RWPE2 (cell line): ENCODE measurements at regions not wholly inside any gene's neighbourhood (a gene's known extent, or its start where the extent isn't known, plus 50 kb on each side); places are given as distances from the start of the nearest gene placed in this dataset.

Experiments used
- ATAC-seq: fragments of 200-7000 bp; cut with Tn5 transposase; 3 replicates; pipeline ENCODE4 v1.9.1; 2021; ENCODE audit warnings: low read depth
- DNase-seq: peaks from one replicate; pipeline ENCODE4 v3.0.0-alpha.2; 2020; ENCODE audit warnings: low spot score
- H3K27ac ChIP-seq: fragments of 450-650 bp; 2 replicates; pipeline ENCODE4 v1.5.1; 2017; ENCODE audit warnings: mild to moderate bottlenecking; ENCODE audit not compliant: poor library complexity, severe bottlenecking
- H3K27me3 ChIP-seq: fragments of 250-450 bp; sonication (Bioruptor Pico); 2 replicates; pipeline ENCODE4 v1.5.1; 2021; ENCODE audit warnings: mild to moderate bottlenecking, moderate library complexity; ENCODE audit not compliant: insufficient read depth, poor library complexity, severe bottlenecking
- H3K36me3 ChIP-seq: fragments of 250-450 bp; sonication (Bioruptor Pico); 2 replicates; pipeline ENCODE4 v1.5.1; 2020; ENCODE audit warnings: low read depth, mild to moderate bottlenecking, moderate library complexity
- H3K4me1 ChIP-seq: fragments of 250-450 bp; sonication (Bioruptor Pico); 2 replicates; pipeline ENCODE4 v1.5.1; 2021; ENCODE audit warnings: mild to moderate bottlenecking, moderate library complexity; ENCODE audit not compliant: insufficient read depth, poor library complexity, severe bottlenecking
- H3K4me3 ChIP-seq: fragments of 250-450 bp; sonication (Bioruptor Pico); 2 replicates; pipeline ENCODE4 v1.5.1; 2021; ENCODE audit warnings: mild to moderate bottlenecking, moderate library complexity; ENCODE audit not compliant: severe bottlenecking
- H3K9me3 ChIP-seq: fragments of 250-450 bp; sonication (Bioruptor Pico); 2 replicates; pipeline ENCODE4 v1.5.1; 2021; ENCODE audit warnings: mild to moderate bottlenecking, moderate library complexity; ENCODE audit not compliant: severe bottlenecking
- TF ChIP-seq, protein P1 (sequence below): fragments of 450-650 bp; IDR thresholded peaks from one replicate; pipeline ENCODE4 v1.5.1; 2017; ENCODE audit warnings: mild to moderate bottlenecking, moderate library complexity; ENCODE audit not compliant: poor library complexity, severe bottlenecking

DNA sequence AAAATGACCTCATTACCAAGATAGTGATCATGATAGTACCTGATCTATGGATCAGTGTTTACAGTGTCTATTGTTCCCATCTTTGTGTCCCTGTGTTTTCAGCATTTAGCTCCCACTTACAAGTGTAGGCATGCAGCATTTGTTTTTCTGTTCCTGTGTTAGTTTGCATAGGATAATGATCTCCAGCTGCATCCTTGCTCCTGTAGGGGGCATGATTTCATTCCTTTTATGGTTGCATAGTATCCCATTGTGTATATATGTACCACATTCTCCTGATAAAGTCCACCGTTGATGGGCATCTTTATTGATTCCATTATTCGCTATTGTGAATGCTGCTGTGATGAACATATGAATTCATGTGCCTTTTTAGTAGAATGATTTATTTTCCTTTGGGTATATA lies 215.4 kb upstream of the NAV3 start:
- ATAC-seq, result no peak
- Histone ChIP-seq H3K27ac (no peak overlapping the region), H3K27me3 (no peaks in the 10 kb centered on the region), H3K4me3 (no peak overlapping the region), H3K36me3 (no peaks in the 10 kb centered on the region), H3K9me3 (no peaks in the 10 kb centered on the region), H3K4me1 (no peaks in the 10 kb centered on the region)
- TF ChIP-seq, protein P1, sequence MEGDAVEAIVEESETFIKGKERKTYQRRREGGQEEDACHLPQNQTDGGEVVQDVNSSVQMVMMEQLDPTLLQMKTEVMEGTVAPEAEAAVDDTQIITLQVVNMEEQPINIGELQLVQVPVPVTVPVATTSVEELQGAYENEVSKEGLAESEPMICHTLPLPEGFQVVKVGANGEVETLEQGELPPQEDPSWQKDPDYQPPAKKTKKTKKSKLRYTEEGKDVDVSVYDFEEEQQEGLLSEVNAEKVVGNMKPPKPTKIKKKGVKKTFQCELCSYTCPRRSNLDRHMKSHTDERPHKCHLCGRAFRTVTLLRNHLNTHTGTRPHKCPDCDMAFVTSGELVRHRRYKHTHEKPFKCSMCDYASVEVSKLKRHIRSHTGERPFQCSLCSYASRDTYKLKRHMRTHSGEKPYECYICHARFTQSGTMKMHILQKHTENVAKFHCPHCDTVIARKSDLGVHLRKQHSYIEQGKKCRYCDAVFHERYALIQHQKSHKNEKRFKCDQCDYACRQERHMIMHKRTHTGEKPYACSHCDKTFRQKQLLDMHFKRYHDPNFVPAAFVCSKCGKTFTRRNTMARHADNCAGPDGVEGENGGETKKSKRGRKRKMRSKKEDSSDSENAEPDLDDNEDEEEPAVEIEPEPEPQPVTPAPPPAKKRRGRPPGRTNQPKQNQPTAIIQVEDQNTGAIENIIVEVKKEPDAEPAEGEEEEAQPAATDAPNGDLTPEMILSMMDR, result peak; percentile 15
- DNase-seq, result no peak

GRCh38 chr12:77613411-77613810 lies 217.3 kb upstream of the NAV3 start:
- no peaks in the 10 kb centered on the region for H3K4me1 ChIP-seq
- H3K36me3 ChIP-seq, result no peaks in the 10 kb centered on the region
- no peaks in the 10 kb centered on the region for H3K27me3 ChIP-seq
- H3K4me3 ChIP-seq, result no peak overlapping the region
- TF ChIP-seq, protein P1, result no peak
- DNase-seq, result no peak
- no peak for ATAC-seq
- no peak overlapping the region for H3K27ac ChIP-seq
- H3K9me3 ChIP-seq, result no peaks in the 10 kb centered on the region

GRCh38 chr12:77610446-77610845 lies 220.2 kb upstream of the NAV3 start:
- TF ChIP-seq, protein P1, result no peak
- ATAC-seq (no peak), DNase-seq (no peak)
- H3K4me3 ChIP-seq, result no peak overlapping the region
- no peak overlapping the region for H3K27ac ChIP-seq
- H3K27me3 ChIP-seq, result no peaks in the 10 kb centered on the region
- H3K36me3 ChIP-seq, result no peaks in the 10 kb centered on the region
- H3K9me3 ChIP-seq, result no peaks in the 10 kb centered on the region
- H3K4me1 ChIP-seq, result no peaks in the 10 kb centered on the region

DNA sequence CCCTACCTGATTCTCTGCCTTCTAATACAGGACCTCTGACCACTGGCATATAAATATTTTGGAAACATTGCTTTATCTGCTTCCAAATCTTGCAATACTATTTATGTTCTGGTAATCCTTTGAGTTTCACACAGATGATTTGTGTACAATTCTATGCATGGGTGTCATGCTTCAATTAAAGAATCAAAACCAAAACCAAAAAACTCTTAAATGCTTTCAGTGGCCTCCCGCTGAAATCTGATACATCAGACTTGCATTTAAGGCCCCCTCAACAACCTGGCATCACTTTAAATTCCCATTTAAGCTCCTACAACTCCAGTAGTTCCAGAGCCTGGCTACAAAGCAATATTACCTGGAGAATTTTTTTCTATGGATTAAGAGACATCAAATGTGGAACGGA lies 221.7 kb upstream of the NAV3 start:
- Histone ChIP-seq H3K4me1 (no peaks in the 10 kb centered on the region), H3K36me3 (no peaks in the 10 kb centered on the region), H3K9me3 (no peaks in the 10 kb centered on the region), H3K27me3 (no peaks in the 10 kb centered on the region), H3K27ac (no peak overlapping the region), H3K4me3 (no peak overlapping the region)
- no peak for DNase-seq
- TF ChIP-seq, protein P1, result no peak
- no peak for ATAC-seq

DNA sequence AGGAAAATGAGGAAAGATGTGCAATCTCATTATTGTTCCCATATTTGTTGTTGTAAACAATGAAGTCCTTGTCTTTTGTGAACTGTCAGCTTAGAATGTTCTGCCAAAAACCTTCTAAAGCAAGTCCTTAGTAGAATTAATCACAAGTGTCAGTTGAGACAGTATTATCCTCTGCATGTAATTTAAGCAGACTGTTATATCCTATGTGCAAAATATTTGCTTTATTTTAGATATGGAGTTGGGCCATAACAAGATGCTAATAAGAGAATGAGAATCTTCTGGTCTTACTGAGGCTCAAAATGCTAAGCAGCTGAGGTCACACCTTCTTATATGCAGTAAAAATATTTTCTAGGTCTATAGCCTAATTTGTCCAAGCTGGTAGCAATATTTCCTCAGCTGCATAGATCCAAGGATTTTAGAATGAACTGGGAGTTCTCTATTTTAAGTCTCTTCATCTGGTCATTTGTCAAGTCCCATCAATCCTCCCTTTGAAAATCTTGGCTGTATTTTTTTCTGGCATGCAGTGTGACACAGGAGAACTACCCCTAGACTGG lies 222.3 kb upstream of the NAV3 start:
- ATAC-seq, result no peak
- H3K27ac ChIP-seq, result no peak overlapping the region
- TF ChIP-seq, protein P1, result no peak

More for the DNA sequence above, 222.3 kb upstream of the NAV3 start:
- Histone ChIP-seq H3K27me3 (no peaks in the 10 kb centered on the region), H3K4me1 (no peaks in the 10 kb centered on the region), H3K9me3 (no peaks in the 10 kb centered on the region), H3K4me3 (no peak overlapping the region), H3K36me3 (no peaks in the 10 kb centered on the region)
- DNase-seq, result no peak
